H9 (cell line): ENCODE measurements at regions not wholly inside any gene's neighbourhood (a gene's known extent, or its start where the extent isn't known, plus 50 kb on each side); places are given as distances from the start of the nearest gene placed in this dataset.

ENCODE experiments used
- DNase-seq: peaks from one replicate; pipeline ENCODE4 v3.0.0-alpha.2; 2017
- H2AFZ ChIP-seq: one replicate; pipeline ENCODE4 v1.6.1; 2013; ENCODE audit warnings: mild to moderate bottlenecking, low read length, control low read depth, moderate library complexity
- H2AK5ac ChIP-seq: 2 replicates; pipeline ENCODE4 v1.6.1; 2013; ENCODE audit warnings: low read length, control low read depth, mixed read lengths; ENCODE audit not compliant: insufficient read length
- H2BK120ac ChIP-seq: one replicate; pipeline ENCODE4 v1.6.1; 2013; ENCODE audit warnings: low read depth, mild to moderate bottlenecking, low read length, control low read depth, inconsistent platforms; ENCODE audit not compliant: poor library complexity, severe bottlenecking
- H2BK12ac ChIP-seq: 2 replicates; pipeline ENCODE4 v1.6.1; 2013; ENCODE audit warnings: low read length, control low read depth, mixed read lengths, low read depth; ENCODE audit not compliant: insufficient read length
- H2BK15ac ChIP-seq: 2 replicates; pipeline ENCODE4 v1.6.1; 2013; ENCODE audit warnings: low read depth, low read length, control low read depth
- H2BK20ac ChIP-seq: one replicate; pipeline ENCODE4 v1.6.1; 2013; ENCODE audit warnings: low read depth, mild to moderate bottlenecking, low read length, control low read depth, inconsistent platforms; ENCODE audit not compliant: poor library complexity, severe bottlenecking
- H2BK5ac ChIP-seq: 2 replicates; pipeline ENCODE4 v1.6.1; 2013; ENCODE audit warnings: low read length, control low read depth, mixed read lengths; ENCODE audit not compliant: insufficient read length
- H3K14ac ChIP-seq: 2 replicates; pipeline ENCODE4 v1.6.1; 2013; ENCODE audit warnings: low read length, control low read depth; ENCODE audit not compliant: insufficient read depth
- H3K18ac ChIP-seq: 2 replicates; pipeline ENCODE4 v1.6.1; 2013; ENCODE audit warnings: low read depth, mild to moderate bottlenecking, mixed read lengths, low read length, control low read depth; ENCODE audit not compliant: insufficient read length
- H3K23ac ChIP-seq: 2 replicates; pipeline ENCODE4 v1.6.1; 2013; ENCODE audit warnings: low read length, control low read depth, mixed read lengths, low read depth; ENCODE audit not compliant: insufficient read length
- H3K23me2 ChIP-seq: 2 replicates; pipeline ENCODE4 v1.6.1; 2013; ENCODE audit warnings: low read depth, mild to moderate bottlenecking, mixed read lengths, low read length, control low read depth; ENCODE audit not compliant: insufficient read length, poor library complexity, severe bottlenecking
- H3K27ac ChIP-seq: 2 replicates; pipeline ENCODE4 v1.5.1; 2013; ENCODE audit warnings: low read length, control low read depth, mixed read lengths, low read depth; ENCODE audit not compliant: insufficient read length
- H3K27me3 ChIP-seq: 2 replicates; pipeline ENCODE4 v1.6.1; 2013; ENCODE audit warnings: low read length, control low read depth, inconsistent platforms; ENCODE audit not compliant: insufficient read depth
- H3K4ac ChIP-seq: 2 replicates; pipeline ENCODE4 v1.6.1; 2013; ENCODE audit warnings: low read depth, mild to moderate bottlenecking, control low read depth, inconsistent platforms, low read length, moderate library complexity
- H3K4me1 ChIP-seq: 2 replicates; pipeline ENCODE4 v1.6.1; 2013; ENCODE audit warnings: low read length, control low read depth, inconsistent platforms; ENCODE audit not compliant: insufficient read depth
- H3K4me2 ChIP-seq: 2 replicates; pipeline ENCODE4 v1.6.1; 2013; ENCODE audit warnings: low read length, control low read depth, mixed read lengths; ENCODE audit not compliant: insufficient read length, insufficient read depth
- H3K56ac ChIP-seq: 2 replicates; pipeline ENCODE4 v1.6.1; 2013; ENCODE audit warnings: low read depth, mild to moderate bottlenecking, mixed read lengths, low read length, control low read depth; ENCODE audit not compliant: insufficient read length
- H3K79me1 ChIP-seq: 2 replicates; pipeline ENCODE4 v1.6.1; 2013; ENCODE audit warnings: low read depth, mild to moderate bottlenecking, moderate library complexity, low read length, control low read depth, inconsistent platforms; ENCODE audit not compliant: insufficient read depth, poor library complexity, severe bottlenecking
- H3K79me2 ChIP-seq: 2 replicates; pipeline ENCODE4 v1.6.1; 2013; ENCODE audit warnings: low read length, control low read depth, inconsistent platforms; ENCODE audit not compliant: insufficient read depth
- H3K9ac ChIP-seq: 2 replicates; pipeline ENCODE4 v1.6.1; 2013; ENCODE audit warnings: low read length, control low read depth, mixed read lengths; ENCODE audit not compliant: insufficient read length; ENCODE audit errors: extremely low read depth
- H3K9me3 ChIP-seq: one replicate; pipeline ENCODE4 v1.6.1; 2013; ENCODE audit warnings: low read depth, low read length, inconsistent platforms; ENCODE audit not compliant: control insufficient read depth
- H3T11ph ChIP-seq: one replicate; pipeline ENCODE4 v1.6.1; 2013; ENCODE audit warnings: mild to moderate bottlenecking, low read length, control low read depth, inconsistent platforms
- H4K20me1 ChIP-seq: one replicate; pipeline ENCODE4 v1.6.1; 2013; ENCODE audit not compliant: control insufficient read depth, insufficient read length, insufficient read depth
- H4K5ac ChIP-seq: 2 replicates; pipeline ENCODE4 v1.6.1; 2013; ENCODE audit warnings: low read depth, mild to moderate bottlenecking, mixed read lengths, low read length, control low read depth; ENCODE audit not compliant: insufficient read length
- H4K8ac ChIP-seq: replicated peaks from 2 replicates; pipeline ENCODE4 v1.6.1; 2013; ENCODE audit warnings: low read length, control low read depth, mixed read lengths, low read depth; ENCODE audit not compliant: insufficient read length
- H4K91ac ChIP-seq: 2 replicates; pipeline ENCODE4 v1.6.1; 2013; ENCODE audit warnings: low read depth, mild to moderate bottlenecking, moderate library complexity, mixed read lengths, low read length, control low read depth; ENCODE audit not compliant: insufficient read length
- H3K27ac Mint-ChIP-seq, 3 experiments: 2 replicates in 2 of 3; 3 replicates in 1 of 3; pipeline ENCODE4 v1.8.0; 2020 to 2021; ENCODE audit warnings: mixed read lengths in 3 of 3, mild to moderate bottlenecking in 1 of 3, moderate library complexity in 1 of 3
- H3K27me3 Mint-ChIP-seq: 2 replicates; pipeline ENCODE4 v1.8.0; 2021; ENCODE audit warnings: low read depth, mild to moderate bottlenecking, moderate library complexity, mixed read lengths
- H3K36me3 Mint-ChIP-seq, 3 experiments: 2 replicates in 2 of 3; 3 replicates in 1 of 3; pipeline ENCODE4 v1.8.0; 2020 to 2021; ENCODE audit warnings: low read depth in 3 of 3, mixed read lengths in 3 of 3; ENCODE audit not compliant: insufficient read depth in 1 of 3
- H3K4me1 Mint-ChIP-seq, 2 experiments: 2 replicates each; pipeline ENCODE4 v1.8.0; 2020; ENCODE audit warnings: mixed read lengths in 2 of 2
- H3K4me3 Mint-ChIP-seq, 2 experiments: 2 replicates in 1 of 2; 3 replicates in 1 of 2; pipeline ENCODE4 v1.8.0; 2020 to 2021; ENCODE audit warnings: mild to moderate bottlenecking in 2 of 2, mixed read lengths in 2 of 2, moderate library complexity in 1 of 2
- H3K9me3 Mint-ChIP-seq, 2 experiments: 2 replicates in 1 of 2; 3 replicates in 1 of 2; pipeline ENCODE4 v1.8.0; 2020; ENCODE audit warnings: mild to moderate bottlenecking in 2 of 2, mixed read lengths in 2 of 2, moderate library complexity in 1 of 2
- TF ChIP-seq, protein P1 (sequence below): fragments of 200-600 bp; sonication (generic); conservative IDR thresholded peaks from 3 replicates; pipeline ENCODE4 v1.8.0; 2021; ENCODE audit warnings: antibody characterized with exemption, mild to moderate bottlenecking

GRCh38 chr6:74976026-74976425, 229.8 kb downstream of the COL12A1 start:
- no peak overlapping the region for H3K23ac ChIP-seq
- no peaks in the 10 kb centered on the region for H3K4me1 ChIP-seq
- H4K20me1 ChIP-seq = no peaks in the 10 kb centered on the region
- H2AK5ac ChIP-seq = no peak overlapping the region
- no peaks in the 10 kb centered on the region for H3K9me3 ChIP-seq
- H3K79me2 ChIP-seq = no peaks in the 10 kb centered on the region
- TF ChIP-seq, protein P1, sequence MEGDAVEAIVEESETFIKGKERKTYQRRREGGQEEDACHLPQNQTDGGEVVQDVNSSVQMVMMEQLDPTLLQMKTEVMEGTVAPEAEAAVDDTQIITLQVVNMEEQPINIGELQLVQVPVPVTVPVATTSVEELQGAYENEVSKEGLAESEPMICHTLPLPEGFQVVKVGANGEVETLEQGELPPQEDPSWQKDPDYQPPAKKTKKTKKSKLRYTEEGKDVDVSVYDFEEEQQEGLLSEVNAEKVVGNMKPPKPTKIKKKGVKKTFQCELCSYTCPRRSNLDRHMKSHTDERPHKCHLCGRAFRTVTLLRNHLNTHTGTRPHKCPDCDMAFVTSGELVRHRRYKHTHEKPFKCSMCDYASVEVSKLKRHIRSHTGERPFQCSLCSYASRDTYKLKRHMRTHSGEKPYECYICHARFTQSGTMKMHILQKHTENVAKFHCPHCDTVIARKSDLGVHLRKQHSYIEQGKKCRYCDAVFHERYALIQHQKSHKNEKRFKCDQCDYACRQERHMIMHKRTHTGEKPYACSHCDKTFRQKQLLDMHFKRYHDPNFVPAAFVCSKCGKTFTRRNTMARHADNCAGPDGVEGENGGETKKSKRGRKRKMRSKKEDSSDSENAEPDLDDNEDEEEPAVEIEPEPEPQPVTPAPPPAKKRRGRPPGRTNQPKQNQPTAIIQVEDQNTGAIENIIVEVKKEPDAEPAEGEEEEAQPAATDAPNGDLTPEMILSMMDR = no peak
- H3K9me3 Mint-ChIP-seq = no peaks in the 10 kb centered on the region
- H3K36me3 Mint-ChIP-seq = no peaks in the 10 kb centered on the region
- no peak overlapping the region for H3K18ac ChIP-seq
- no peak overlapping the region for H2BK20ac ChIP-seq
- H3K9ac ChIP-seq = no peak overlapping the region
- H3T11ph ChIP-seq = no peak overlapping the region
- H3K4me3 Mint-ChIP-seq = no peak overlapping the region
- H3K79me1 ChIP-seq = no peaks in the 10 kb centered on the region
- H4K8ac ChIP-seq = no peak overlapping the region
- no peak for DNase-seq
- H4K91ac ChIP-seq = no peak overlapping the region
- H3K4me1 Mint-ChIP-seq = no peaks in the 10 kb centered on the region
- H3K4ac ChIP-seq = no peak overlapping the region
- H2BK12ac ChIP-seq = no peak overlapping the region
- H3K27ac Mint-ChIP-seq = no peak overlapping the region
- H2BK120ac ChIP-seq = no peak overlapping the region
- no peaks in the 10 kb centered on the region for H3K23me2 ChIP-seq
- no peak overlapping the region for H3K56ac ChIP-seq
- no peaks in the 10 kb centered on the region for H3K27me3 Mint-ChIP-seq
- no peak overlapping the region for H2BK15ac ChIP-seq
- H2BK5ac ChIP-seq = no peak overlapping the region
- no peak overlapping the region for H3K4me2 ChIP-seq
- no peaks in the 10 kb centered on the region for H3K27me3 ChIP-seq
- no peak overlapping the region for H3K14ac ChIP-seq
- no peak overlapping the region for H3K27ac ChIP-seq
- H4K5ac ChIP-seq = no peak overlapping the region
- no peak overlapping the region for H2AFZ ChIP-seq
